Motor neuron (in vitro differentiated cells): ENCODE measurements at regions not wholly inside any gene's neighbourhood (a gene's known extent, or its start where the extent isn't known, plus 50 kb on each side); places are given as distances from the start of the nearest gene placed in this dataset.
"Not testable (repeated sequence)": the region's sequence is repeated elsewhere in the genome, so short reads cannot be mapped to it uniquely, and the experiment has no call there.

Experiments used
- ATAC-seq, 8 experiments: fragments of 200-7000 bp; cut with Tn5 transposase; replicated peaks in 6 of 8; 2 replicates each; pipeline ENCODE4 v1.8.0; 2021; ENCODE audit warnings: mild to moderate bottlenecking in 8 of 8, moderate library complexity in 8 of 8
- H3K27ac ChIP-seq, 2 donors: fragments of 250-450 bp; sonication (Bioruptor Pico); 2 replicates each; pipeline ENCODE4 v1.9.0; 2021; ENCODE audit warnings: antibody characterized with exemption in 2 of 2, mild to moderate bottlenecking in 2 of 2, moderate library complexity in 1 of 2
- H3K4me1 ChIP-seq, 2 donors: fragments of 250-450 bp; sonication (Bioruptor Pico); replicated peaks in 1 of 2; 2 replicates each; pipeline ENCODE4 v1.6.1; 2021; ENCODE audit warnings: antibody characterized with exemption in 2 of 2, mild to moderate bottlenecking in 2 of 2, moderate library complexity in 1 of 2
- H3K4me3 ChIP-seq, 5 donors: fragments of 250-450 bp; sonication (Bioruptor Pico); 2 replicates each; pipeline ENCODE4 v1.9.0; 2021; ENCODE audit warnings: antibody characterized with exemption in 5 of 5, mild to moderate bottlenecking in 5 of 5, moderate library complexity in 4 of 5
- WGBS, 10 experiments: fragments of 450-650 bp; shearing (Covaris generic); methylation state at CpG; one replicate each; pipeline ENCODE4 v1.0.0; 2022; 5-methylcytosine and 5-hydroxymethylcytosine counted together
- in situ Hi-C, 9 experiments: fragments of 400-800 bp; cut with MboI; loops; one replicate each; pipeline ENCODE4 v1.15.0; 2021; ENCODE audit warnings: low sequenced_read_pairs in 9 of 9, low pct_unique_long_range_greater_than_20kb in 2 of 9; ENCODE audit not compliant: unreplicated experiment in 9 of 9

GRCh38 chr1:114032271-114033215 is 53.3 kb downstream of the OLFML3 start:
- peak in 7 of 8 experiments; percentile 74 to 93 (median 79) for ATAC-seq
- Histone ChIP-seq H3K4me1 (peaks cover 0 to 13% of the 10 kb centered on the region in 2 donors), H3K27ac (no peak overlapping the region), H3K4me3 (no peak overlapping the region)
- 15 to 92% (median 80%) methylated on average over 2 to 7 of the region's 7 CpGs; no CpG with 5 or more reads in 4 of the 10 experiments for WGBS, 10 experiments
- in situ Hi-C loops: no loop called here

GRCh38 chr1:114033216-114033706 is 54.0 kb downstream of the OLFML3 start:
- 40 to 70% (median 48%) methylated on average over 1 to 5 of the region's 5 CpGs; no CpG with 5 or more reads in 2 of the 10 experiments for WGBS, 10 experiments
- H3K27ac ChIP-seq: no peak overlapping the region
- peaks cover 3 to 13% of the 10 kb centered on the region in 2 donors for H3K4me1 ChIP-seq
- in situ Hi-C loops: no loop called here
- peak; percentile 24 to 84 (median 62) for ATAC-seq
- H3K4me3 ChIP-seq: no peak overlapping the region

- WGBS, 10 experiments: 50 to 100% (median 88%) methylated on average over 1 to 2 of the region's 2 CpGs; no CpG with 5 or more reads in 1 of the 10 experiments
Measured at GRCh38 chr1:114033961-114034360, 54.7 kb downstream of the OLFML3 start.

GRCh38 chr1:114034567-114035303 is 55.5 kb downstream of the OLFML3 start:
- H3K27ac ChIP-seq: peak overlapping the region in 1 of 2 donors; percentile 63
- 0 to 76% (median 42%) methylated on average over 2 to 7 of the region's 8 CpGs for WGBS, 10 experiments
- H3K4me3 ChIP-seq: no peak overlapping the region
- in situ Hi-C loops: no loop called here
- H3K4me1 ChIP-seq: peaks cover 7 to 13% of the 10 kb centered on the region in 2 donors
- peak in 4 of 8 experiments; percentile 55 to 96 (median 78) for ATAC-seq

More at GRCh38 chr1:114033961-114034360, 54.7 kb downstream of the OLFML3 start:
- H3K4me1 ChIP-seq: peaks cover 7 to 13% of the 10 kb centered on the region in 2 donors
- ATAC-seq: no peak
- in situ Hi-C loops: no loop called here
- H3K4me3 ChIP-seq: no peak overlapping the region
- H3K27ac ChIP-seq: no peak overlapping the region

GRCh38 chr1:114035304-114035700 is 56.0 kb downstream of the OLFML3 start:
- in situ Hi-C loops: no loop called here
- WGBS, 10 experiments: 20 to 100% (median 89%) methylated on average over 1 to 4 of the region's 4 CpGs; no CpG with 5 or more reads in 2 of the 10 experiments
- no peak for ATAC-seq
- Histone ChIP-seq H3K4me1 (peaks cover 7 to 13% of the 10 kb centered on the region in 2 donors), H3K27ac (peak overlapping the region in 1 of 2 donors; percentile 63), H3K4me3 (no peak overlapping the region)

GRCh38 chr1:114036841-114037630 is 57.8 kb downstream of the OLFML3 start:
- H3K4me3 ChIP-seq, ATAC-seq, H3K27ac ChIP-seq, in situ Hi-C loops: not testable (repeated sequence)
- whole genome bisulfite sequencing, 10 experiments: 58 to 100% (median 72%) methylated on average over 1 to 11 of the region's 17 CpGs; no CpG with 5 or more reads in 2 of the 10 experiments
- peaks cover 7 to 14% of the 10 kb centered on the region in 2 donors for H3K4me1 ChIP-seq

- Histone ChIP-seq H3K27ac (no peak overlapping the region), H3K4me1 (peaks cover 7 to 19% of the 10 kb centered on the region in 2 donors), H3K4me3 (no peak overlapping the region)
- in situ Hi-C loops: no loop called here
- no peak for ATAC-seq
- 67 to 100% (median 83%) methylated on average over 1 to 2 of the region's 2 CpGs; no CpG with 5 or more reads in 3 of the 10 experiments for WGBS, 10 experiments
Measured at GRCh38 chr1:114037631-114037890, 58.3 kb downstream of the OLFML3 start.

- in situ Hi-C loops: no loop called here
- H3K27ac ChIP-seq: no peak overlapping the region
- no peak overlapping the region for H3K4me3 ChIP-seq
- WGBS, 10 experiments: 24 to 100% (median 57%) methylated on average over 1 to 3 of the region's 3 CpGs; no CpG with 5 or more reads in 2 of the 10 experiments
- ATAC-seq: no peak
- H3K4me1 ChIP-seq: peaks cover 11 to 22% of the 10 kb centered on the region in 2 donors
Measured at GRCh38 chr1:114037962-114038816, 58.9 kb downstream of the OLFML3 start.
